Suprapubic skin (tissue), 4 donors: ENCODE measurements at regions not wholly inside any gene's neighbourhood (a gene's known extent, or its start where the extent isn't known, plus 50 kb on each side); places are given as distances from the start of the nearest gene placed in this dataset.

Experiments
- DNase-seq, 2 donors: peaks; one replicate each; pipeline ENCODE4 v3.0.0-alpha.2; 2019; ENCODE audit warnings: low spot score in 2 of 2
- H3K27ac ChIP-seq: fragments of 200-600 bp; sonication (generic); one replicate; pipeline ENCODE4 v1.5.1; 2019
- H3K27me3 ChIP-seq: fragments of 200-600 bp; sonication (generic); one replicate; pipeline ENCODE4 v1.5.1; 2019
- H3K36me3 ChIP-seq: fragments of 200-600 bp; sonication (generic); one replicate; pipeline ENCODE4 v1.5.1; 2019
- H3K4me1 ChIP-seq: fragments of 200-600 bp; sonication (generic); one replicate; pipeline ENCODE4 v1.5.1; 2019
- H3K4me3 ChIP-seq: fragments of 200-600 bp; sonication (generic); one replicate; pipeline ENCODE4 v1.5.1; 2019; ENCODE audit warnings: mild to moderate bottlenecking
- H3K9me3 ChIP-seq: fragments of 200-600 bp; sonication (generic); one replicate; pipeline ENCODE4 v1.5.1; 2019
- EP300 ChIP-seq: sonication (generic); formaldehyde crosslinking; IDR thresholded peaks from one replicate; pipeline ENCODE4 v1.6.1; 2017; ENCODE audit warnings: antibody characterized with exemption
- POLR2A ChIP-seq, 2 donors: fragments of 450-650 bp; IDR thresholded peaks; one replicate each; pipeline ENCODE4 v1.6.1; 2017; ENCODE audit warnings: antibody characterized with exemption in 2 of 2, mild to moderate bottlenecking in 2 of 2, moderate library complexity in 2 of 2
- POLR2AphosphoS5 ChIP-seq, 3 donors: sonication (generic); formaldehyde crosslinking; IDR thresholded peaks; one replicate each; pipeline ENCODE4 v1.6.1; 2017; ENCODE audit warnings: antibody characterized with exemption in 3 of 3
- WGBS: methylation state at CpG from one replicate; pipeline ENCODE4 v1.1.5; 2018; 5-methylcytosine and 5-hydroxymethylcytosine counted together
- TF ChIP-seq, protein P1 (sequence below), 2 donors: fragments of 200-600 bp in 1 of 2; fragments of 450-650 bp in 1 of 2; sonication (generic) in 1 of 2; IDR thresholded peaks; one replicate each; pipeline ENCODE4 v1.5.1; 2016 to 2019; ENCODE audit warnings: antibody characterized with exemption in 2 of 2, mild to moderate bottlenecking in 1 of 2, moderate library complexity in 1 of 2

DNA sequence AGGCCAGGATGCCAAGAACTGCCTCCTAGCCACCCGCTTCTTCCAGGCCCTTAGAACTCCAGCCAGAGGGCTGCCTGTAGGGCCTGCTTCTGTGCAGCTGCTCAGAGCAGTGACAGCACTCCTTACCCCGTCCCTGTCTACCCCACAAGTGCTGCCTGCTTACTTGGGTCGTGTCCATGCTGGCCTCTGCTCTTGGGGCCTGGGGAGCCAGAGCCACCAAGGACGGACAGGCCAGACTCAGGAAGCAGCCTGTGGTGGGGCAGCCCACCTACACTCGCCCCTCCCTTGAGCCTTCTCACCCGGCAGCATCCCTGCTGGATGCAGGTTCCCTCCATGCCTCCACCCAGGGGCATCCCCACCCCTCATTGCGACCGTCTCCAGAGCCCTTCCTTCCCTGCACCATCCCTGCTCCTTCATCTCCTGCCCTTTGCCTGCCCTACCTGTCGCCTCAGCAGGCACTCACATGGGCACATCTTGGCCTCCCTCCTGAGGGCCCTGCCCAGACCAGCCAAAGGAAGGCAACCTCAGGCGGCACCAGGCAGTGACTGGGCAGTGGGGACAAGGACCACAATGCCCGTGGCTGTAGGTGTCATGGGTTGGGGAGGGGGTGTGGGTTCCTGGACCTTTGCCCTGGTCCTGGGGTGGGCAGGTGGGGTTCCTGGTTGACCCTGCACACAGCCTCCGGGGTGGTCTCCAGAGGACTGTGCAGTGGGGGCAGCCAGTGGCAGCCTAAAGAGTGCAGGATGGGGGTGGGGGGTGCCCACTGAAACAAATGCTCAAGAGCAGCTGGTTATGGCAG is 78.0 kb upstream of the TNS3 start:
- DNase-seq = no peak
- Histone ChIP-seq H3K36me3 (no peaks in the 10 kb centered on the region), H3K9me3 (no peaks in the 10 kb centered on the region), H3K27ac (no peak overlapping the region), H3K4me3 (no peak overlapping the region), H3K4me1 (no peaks in the 10 kb centered on the region), H3K27me3 (no peaks in the 10 kb centered on the region)
- TF ChIP-seq POLR2A (IDR thresholded peaks at IDR 0.05) = no peak
- no peak for TF ChIP-seq EP300
- TF ChIP-seq, protein P1, sequence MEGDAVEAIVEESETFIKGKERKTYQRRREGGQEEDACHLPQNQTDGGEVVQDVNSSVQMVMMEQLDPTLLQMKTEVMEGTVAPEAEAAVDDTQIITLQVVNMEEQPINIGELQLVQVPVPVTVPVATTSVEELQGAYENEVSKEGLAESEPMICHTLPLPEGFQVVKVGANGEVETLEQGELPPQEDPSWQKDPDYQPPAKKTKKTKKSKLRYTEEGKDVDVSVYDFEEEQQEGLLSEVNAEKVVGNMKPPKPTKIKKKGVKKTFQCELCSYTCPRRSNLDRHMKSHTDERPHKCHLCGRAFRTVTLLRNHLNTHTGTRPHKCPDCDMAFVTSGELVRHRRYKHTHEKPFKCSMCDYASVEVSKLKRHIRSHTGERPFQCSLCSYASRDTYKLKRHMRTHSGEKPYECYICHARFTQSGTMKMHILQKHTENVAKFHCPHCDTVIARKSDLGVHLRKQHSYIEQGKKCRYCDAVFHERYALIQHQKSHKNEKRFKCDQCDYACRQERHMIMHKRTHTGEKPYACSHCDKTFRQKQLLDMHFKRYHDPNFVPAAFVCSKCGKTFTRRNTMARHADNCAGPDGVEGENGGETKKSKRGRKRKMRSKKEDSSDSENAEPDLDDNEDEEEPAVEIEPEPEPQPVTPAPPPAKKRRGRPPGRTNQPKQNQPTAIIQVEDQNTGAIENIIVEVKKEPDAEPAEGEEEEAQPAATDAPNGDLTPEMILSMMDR (IDR thresholded peaks at IDR 0.05) = no peak
- TF ChIP-seq POLR2AphosphoS5 (IDR thresholded peaks at IDR 0.05) = no peak
- WGBS = 96% methylated on average over 11 of the region's 12 CpGs

DNA sequence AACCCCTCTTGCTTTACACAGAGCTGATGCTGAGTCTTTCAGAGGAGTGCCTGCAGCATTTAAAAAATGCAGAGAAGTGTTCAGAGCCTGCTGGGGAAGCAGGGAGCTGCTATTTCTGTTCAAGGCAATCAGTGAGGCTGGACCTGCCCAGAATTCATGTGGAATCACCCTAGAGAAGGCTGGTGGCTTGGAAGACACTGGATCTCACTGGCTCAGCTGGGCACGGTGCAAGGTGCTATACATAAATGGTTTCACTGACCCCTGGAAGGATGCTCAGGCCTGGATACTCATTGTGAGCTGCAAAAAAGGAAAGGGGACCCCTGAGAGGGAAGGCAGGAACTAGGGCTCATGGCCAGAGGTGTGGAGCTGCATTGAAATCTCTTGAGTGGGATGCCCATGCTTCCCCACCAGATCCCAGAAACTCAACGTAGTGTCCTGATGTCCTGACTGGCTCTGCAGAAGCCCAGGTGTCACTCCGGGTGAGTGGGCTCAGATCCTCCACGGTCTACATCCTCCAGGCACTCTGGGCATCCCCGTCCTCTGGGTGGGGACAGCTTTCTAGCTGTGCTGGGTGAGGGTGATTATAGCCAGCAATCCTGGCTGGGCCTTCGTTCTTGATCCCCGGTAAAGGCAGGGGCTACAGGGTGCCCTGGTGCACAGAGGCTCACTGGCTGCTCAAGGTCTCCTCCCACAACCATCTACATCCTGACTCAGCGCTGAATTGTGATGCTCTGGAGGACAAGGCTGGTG is 77.2 kb upstream of the TNS3 start:
- peaks cover 3% of the 10 kb centered on the region for H3K4me1 ChIP-seq
- no peaks in the 10 kb centered on the region for H3K27me3 ChIP-seq
- no peak for TF ChIP-seq POLR2A (IDR thresholded peaks at IDR 0.05)
- TF ChIP-seq EP300 = no peak
- TF ChIP-seq, protein P1 (IDR thresholded peaks at IDR 0.05) = no peak
- TF ChIP-seq POLR2AphosphoS5 (IDR thresholded peaks at IDR 0.05) = no peak
- no peaks in the 10 kb centered on the region for H3K9me3 ChIP-seq
- no peak overlapping the region for H3K4me3 ChIP-seq
- no peaks in the 10 kb centered on the region for H3K36me3 ChIP-seq
- H3K27ac ChIP-seq = no peak overlapping the region
- 97% methylated on average over 5 of the region's 8 CpGs for WGBS
- DNase-seq = no peak

DNA sequence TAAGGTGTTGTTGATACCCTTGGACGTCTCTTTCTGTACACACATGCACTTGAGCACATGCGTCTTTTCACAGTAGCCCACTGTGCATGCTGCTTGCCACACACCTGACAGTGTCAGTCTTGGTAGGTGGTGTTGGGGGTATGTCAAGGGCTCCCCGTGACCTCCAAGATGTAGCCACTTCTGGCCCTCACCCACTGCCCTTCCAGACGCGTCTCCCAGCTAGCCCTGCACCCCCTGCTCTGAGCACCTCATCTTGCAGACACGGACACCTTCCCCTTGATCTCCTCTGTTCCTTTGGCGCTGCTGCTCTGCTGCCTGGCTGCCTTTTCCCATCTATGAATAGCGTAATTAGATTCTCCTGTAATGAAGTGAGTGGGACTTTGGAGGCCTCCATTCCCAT is 75.2 kb upstream of the TNS3 start:
- no peak for DNase-seq
- WGBS = 84% methylated on average over 8 of the region's 8 CpGs
- Histone ChIP-seq H3K9me3 (no peaks in the 10 kb centered on the region), H3K27ac (no peak overlapping the region), H3K4me3 (no peak overlapping the region), H3K27me3 (no peaks in the 10 kb centered on the region), H3K4me1 (peaks cover 8% of the 10 kb centered on the region), H3K36me3 (no peaks in the 10 kb centered on the region)
- TF ChIP-seq POLR2AphosphoS5 (IDR thresholded peaks at IDR 0.05) (no peak), EP300 (no peak), POLR2A (IDR thresholded peaks at IDR 0.05) (no peak)
- TF ChIP-seq, protein P1 (IDR thresholded peaks at IDR 0.05) = no peak

DNA sequence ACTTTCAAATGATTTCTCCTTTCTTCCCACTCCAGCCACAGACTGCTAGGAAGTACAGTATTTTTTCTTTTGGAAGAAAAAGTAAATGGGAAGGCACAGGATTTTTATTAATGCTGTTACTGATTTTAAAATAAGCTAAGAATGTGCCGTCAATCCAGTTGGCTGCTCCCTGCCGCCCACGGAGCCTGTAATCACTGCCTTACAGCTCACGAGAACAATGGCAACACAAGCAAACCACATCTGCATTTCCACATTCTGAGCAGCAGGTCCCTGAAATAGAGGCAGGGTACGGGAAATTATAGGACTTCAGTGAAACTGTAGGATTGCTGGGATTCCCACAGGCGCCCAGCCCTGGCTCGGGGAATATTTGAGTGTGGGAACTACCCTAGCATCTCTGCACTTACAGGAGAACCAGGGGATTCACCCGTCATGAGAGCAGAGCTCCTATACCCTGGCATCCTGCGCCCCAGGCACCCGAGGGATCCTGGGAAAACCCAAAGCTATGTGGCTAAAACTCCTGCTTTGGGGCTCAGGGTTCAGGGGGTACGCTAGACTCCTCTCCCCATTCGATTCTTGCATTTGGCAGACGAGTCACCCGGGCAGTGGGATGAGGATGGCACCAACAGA is 72.9 kb upstream of the TNS3 start:
- Histone ChIP-seq H3K27ac (peak overlapping the region; percentile 5), H3K4me3 (no peak overlapping the region), H3K36me3 (no peaks in the 10 kb centered on the region), H3K9me3 (no peaks in the 10 kb centered on the region), H3K27me3 (no peaks in the 10 kb centered on the region), H3K4me1 (peaks cover 8% of the 10 kb centered on the region)
- DNase-seq = no peak
- 65% methylated on average over 13 of the region's 14 CpGs for WGBS
- TF ChIP-seq POLR2A (IDR thresholded peaks at IDR 0.05) = no peak
- TF ChIP-seq, protein P1 (IDR thresholded peaks at IDR 0.05) = no peak
- TF ChIP-seq EP300 = no peak
- no peak for TF ChIP-seq POLR2AphosphoS5 (IDR thresholded peaks at IDR 0.05)
